ENCODE measurements at regions not wholly inside any gene's neighbourhood (a gene's known extent, or its start where the extent isn't known, plus 50 kb on each side); places are given as distances from the start of the nearest gene placed in this dataset.
A peak's percentile ranks its signal among the peaks of the same experiment; 100 is the strongest.

DNA sequence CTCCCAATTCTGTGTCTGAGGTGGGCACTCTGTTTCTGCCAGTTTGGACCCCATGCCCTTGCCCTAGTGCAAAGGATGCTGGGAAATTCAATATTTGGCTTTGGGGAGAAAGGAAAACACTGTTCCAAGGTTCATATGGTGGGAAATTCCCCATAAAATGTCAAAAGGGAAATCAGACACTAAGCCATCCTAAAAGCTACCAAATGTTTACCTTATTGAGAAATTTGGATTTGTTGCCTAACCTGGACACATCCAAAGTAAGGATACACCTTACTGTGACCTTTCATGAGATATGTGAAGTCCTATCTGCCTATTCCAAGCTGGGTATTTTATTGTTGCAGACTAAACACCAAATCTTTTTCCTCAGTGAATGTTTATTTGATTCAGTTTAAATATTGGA, 109.1 kb downstream of the CYP26A1 start (continued):
- TF ChIP-seq, protein P1, sequence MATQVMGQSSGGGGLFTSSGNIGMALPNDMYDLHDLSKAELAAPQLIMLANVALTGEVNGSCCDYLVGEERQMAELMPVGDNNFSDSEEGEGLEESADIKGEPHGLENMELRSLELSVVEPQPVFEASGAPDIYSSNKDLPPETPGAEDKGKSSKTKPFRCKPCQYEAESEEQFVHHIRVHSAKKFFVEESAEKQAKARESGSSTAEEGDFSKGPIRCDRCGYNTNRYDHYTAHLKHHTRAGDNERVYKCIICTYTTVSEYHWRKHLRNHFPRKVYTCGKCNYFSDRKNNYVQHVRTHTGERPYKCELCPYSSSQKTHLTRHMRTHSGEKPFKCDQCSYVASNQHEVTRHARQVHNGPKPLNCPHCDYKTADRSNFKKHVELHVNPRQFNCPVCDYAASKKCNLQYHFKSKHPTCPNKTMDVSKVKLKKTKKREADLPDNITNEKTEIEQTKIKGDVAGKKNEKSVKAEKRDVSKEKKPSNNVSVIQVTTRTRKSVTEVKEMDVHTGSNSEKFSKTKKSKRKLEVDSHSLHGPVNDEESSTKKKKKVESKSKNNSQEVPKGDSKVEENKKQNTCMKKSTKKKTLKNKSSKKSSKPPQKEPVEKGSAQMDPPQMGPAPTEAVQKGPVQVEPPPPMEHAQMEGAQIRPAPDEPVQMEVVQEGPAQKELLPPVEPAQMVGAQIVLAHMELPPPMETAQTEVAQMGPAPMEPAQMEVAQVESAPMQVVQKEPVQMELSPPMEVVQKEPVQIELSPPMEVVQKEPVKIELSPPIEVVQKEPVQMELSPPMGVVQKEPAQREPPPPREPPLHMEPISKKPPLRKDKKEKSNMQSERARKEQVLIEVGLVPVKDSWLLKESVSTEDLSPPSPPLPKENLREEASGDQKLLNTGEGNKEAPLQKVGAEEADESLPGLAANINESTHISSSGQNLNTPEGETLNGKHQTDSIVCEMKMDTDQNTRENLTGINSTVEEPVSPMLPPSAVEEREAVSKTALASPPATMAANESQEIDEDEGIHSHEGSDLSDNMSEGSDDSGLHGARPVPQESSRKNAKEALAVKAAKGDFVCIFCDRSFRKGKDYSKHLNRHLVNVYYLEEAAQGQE (IDR thresholded peaks at IDR 0.05) = peak; percentile 61
- TF ChIP-seq GABPA (IDR thresholded peaks at IDR 0.05 in 1 of 2, conservative IDR thresholded peaks at IDR 0.05 in 1 of 2) = peak in 1 of 2 donors; percentile 28
- TF ChIP-seq JUND (IDR thresholded peaks at IDR 0.05) = peak; percentile 36 to 77

DNA sequence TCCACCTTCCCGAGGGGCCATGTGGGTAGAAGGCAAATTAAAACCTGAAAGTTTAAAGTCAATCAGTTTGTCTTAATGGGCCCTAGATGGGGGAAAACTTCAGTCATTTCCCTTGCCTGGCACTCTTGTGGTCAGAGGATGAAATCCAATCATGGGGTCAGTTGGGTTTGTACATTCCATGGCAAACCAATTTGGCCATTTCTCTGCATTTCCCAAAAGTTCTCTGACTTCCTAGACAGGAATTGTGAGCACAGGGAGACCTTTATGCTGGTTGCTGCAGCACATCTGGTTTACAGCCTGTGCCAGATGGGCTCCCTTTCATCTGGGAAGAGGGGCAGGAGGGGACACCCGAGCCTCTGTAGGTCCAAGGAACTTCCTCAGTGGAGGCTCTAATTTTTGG, 113.0 kb downstream of the CYP26A1 start:
- H3K36me3 ChIP-seq (ENCODE audit: control insufficient read depth in 4 of 4, insufficient read depth in 3 of 4, low read depth in 1 of 4, low read length in 3 of 4) = no peaks in the 10 kb centered on the region
- peaks cover 6 to 31% (median 22%) of the 10 kb centered on the region in 4 donors for H3K4me1 ChIP-seq (ENCODE audit: control insufficient read depth in 4 of 4, insufficient read depth in 4 of 4, low read length in 3 of 4)
- H3K27ac ChIP-seq (ENCODE audit: low read depth in 1 of 2, low read length in 2 of 2) = no peak overlapping the region
- H3K4me3 ChIP-seq (ENCODE audit: low read depth in 1 of 3, low read length in 3 of 3) = no peak overlapping the region
- DNase-seq (ENCODE audit: low spot score) = no peak
- no peaks in the 10 kb centered on the region for H3K9me3 ChIP-seq (ENCODE audit: control insufficient read depth in 4 of 4, low read length in 3 of 4)
- WGBS = 87% methylated on average over 2 of the region's 2 CpGs
- H3K9ac ChIP-seq (ENCODE audit: low read depth in 1 of 2, low read length in 2 of 2) = no peak overlapping the region
- TF ChIP-seq NR2F2 (IDR thresholded peaks at IDR 0.05) = no peak
- TF ChIP-seq FOXA2 (IDR thresholded peaks at IDR 0.05) = no peak
- TF ChIP-seq CTCF (IDR thresholded peaks at IDR 0.05; ENCODE audit: low read depth, low read length, missing input control) = no peak
- no peak for TF ChIP-seq YY1 (IDR thresholded peaks at IDR 0.05)
- peak; percentile 43 to 64 for TF ChIP-seq RXRA (IDR thresholded peaks at IDR 0.05)
- no peak for TF ChIP-seq HNF4G (IDR thresholded peaks at IDR 0.05)
- TF ChIP-seq JUND (IDR thresholded peaks at IDR 0.05) = no peak
- no peak for TF ChIP-seq GABPA (IDR thresholded peaks at IDR 0.05 in 1 of 2, conservative IDR thresholded peaks at IDR 0.05 in 1 of 2)
- TF ChIP-seq HNF4A (conservative IDR thresholded peaks at IDR 0.05) = peak in 1 of 2 donors; percentile 23
- no peak for TF ChIP-seq ZBTB33 (IDR thresholded peaks at IDR 0.05)
- TF ChIP-seq EGR1 (IDR thresholded peaks at IDR 0.05; ENCODE audit: low read depth in 2 of 2) = no peak
- no peak for TF ChIP-seq TAF1 (conservative IDR thresholded peaks at IDR 0.05)
- TF ChIP-seq, protein P2, sequence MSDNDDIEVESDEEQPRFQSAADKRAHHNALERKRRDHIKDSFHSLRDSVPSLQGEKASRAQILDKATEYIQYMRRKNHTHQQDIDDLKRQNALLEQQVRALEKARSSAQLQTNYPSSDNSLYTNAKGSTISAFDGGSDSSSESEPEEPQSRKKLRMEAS (IDR thresholded peaks at IDR 0.05) = no peak
- TF ChIP-seq, protein P3, sequence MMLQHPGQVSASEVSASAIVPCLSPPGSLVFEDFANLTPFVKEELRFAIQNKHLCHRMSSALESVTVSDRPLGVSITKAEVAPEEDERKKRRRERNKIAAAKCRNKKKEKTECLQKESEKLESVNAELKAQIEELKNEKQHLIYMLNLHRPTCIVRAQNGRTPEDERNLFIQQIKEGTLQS (IDR thresholded peaks at IDR 0.05) = no peak
- TF ChIP-seq, protein P1 (IDR thresholded peaks at IDR 0.05) = no peak
- no peak for TF ChIP-seq RAD21 (IDR thresholded peaks at IDR 0.05)
- no peaks in the 10 kb centered on the region for H3K27me3 ChIP-seq (ENCODE audit: control insufficient read depth in 4 of 4, insufficient read depth in 4 of 4, low read length in 3 of 4)

All from liver (tissue), 8 donors.